IMR-90 (cell line): ENCODE measurements at regions not wholly inside any gene's neighbourhood (a gene's known extent, or its start where the extent isn't known, plus 50 kb on each side); places are given as distances from the start of the nearest gene placed in this dataset.

Experiments
- ATAC-seq: fragments of 200-7000 bp; cut with Tn5 transposase; 2 replicates; pipeline ENCODE4 v1.9.1; 2020; ENCODE audit warnings: low read depth, mild to moderate bottlenecking, moderate library complexity
- BruUV-seq: library from RNA; stranded (reverse); fragments of 400-500 nt; replicated peaks from 2 replicates; lab custom pipeline; 2021; lab: Mats Ljungman, UMichigan
- CTCF ChIA-PET: fragments of 300-600 bp; formaldehyde crosslinking; extraction: SDS; loops from one replicate; lab custom pipeline; 2021; ENCODE audit warnings: antibody characterized with exemption; lab: Yijun Ruan, JAX
- POLR2A ChIA-PET: fragments of 300-600 bp; sonication (Branson Sonifier 250); formaldehyde crosslinking; loops from one replicate; lab custom pipeline; 2022; ENCODE audit warnings: antibody characterized with exemption; ENCODE audit not compliant: unreplicated experiment; lab: Charles Lee
- DNase-seq: peaks from one replicate; pipeline ENCODE4 v3.0.0; 2013
- H2AFZ ChIP-seq: replicated peaks from 2 replicates; pipeline ENCODE3; 2013; ENCODE audit warnings: low read length, mild to moderate bottlenecking; ENCODE audit not compliant: poor library complexity
- H2AK5ac ChIP-seq: 2 replicates; pipeline ENCODE4 v1.6.1; 2013; ENCODE audit warnings: low read depth, low read length, inconsistent platforms
- H2AK9ac ChIP-seq: replicated peaks from 2 replicates; pipeline ENCODE3; 2013; ENCODE audit warnings: mild to moderate bottlenecking, low read depth, low read length, moderate library complexity; ENCODE audit not compliant: poor library complexity
- H2BK120ac ChIP-seq: 2 replicates; pipeline ENCODE4 v1.6.1; 2013; ENCODE audit warnings: low read depth, low read length, inconsistent platforms
- H2BK15ac ChIP-seq: 3 replicates; pipeline ENCODE4 v1.6.1; 2013; ENCODE audit warnings: low read depth, low read length, inconsistent platforms
- H2BK20ac ChIP-seq: 2 replicates; pipeline ENCODE4 v1.6.1; 2013; ENCODE audit warnings: low read depth, mild to moderate bottlenecking, inconsistent platforms, low read length, moderate library complexity
- H2BK5ac ChIP-seq: 2 replicates; pipeline ENCODE4 v1.6.1; 2013; ENCODE audit warnings: mild to moderate bottlenecking, low read depth, low read length, inconsistent platforms; ENCODE audit not compliant: poor library complexity, severe bottlenecking
- H3K14ac ChIP-seq: replicated peaks from 2 replicates; pipeline ENCODE4 v1.6.1; 2013; ENCODE audit warnings: low read depth, low read length, inconsistent platforms
- H3K18ac ChIP-seq: 2 replicates; pipeline ENCODE4 v1.6.1; 2013; ENCODE audit warnings: low read depth, low read length, control low read depth
- H3K23ac ChIP-seq: 2 replicates; pipeline ENCODE4 v1.6.1; 2013; ENCODE audit warnings: low read depth, low read length, inconsistent platforms
- H3K27ac ChIP-seq: 2 replicates; pipeline ENCODE4 v1.5.1; 2013; ENCODE audit warnings: mild to moderate bottlenecking, control low read depth, low read length; ENCODE audit not compliant: insufficient read depth
- H3K27me3 ChIP-seq: 2 replicates; pipeline ENCODE4 v1.6.1; 2013; ENCODE audit warnings: low read length; ENCODE audit not compliant: control insufficient read depth, insufficient read depth
- H3K36me3 ChIP-seq: 2 replicates; pipeline ENCODE4 v1.6.1; 2013; ENCODE audit warnings: low read length, mixed read lengths; ENCODE audit not compliant: control insufficient read depth, insufficient read depth
- H3K4ac ChIP-seq: 2 replicates; pipeline ENCODE4 v1.6.1; 2013; ENCODE audit warnings: low read depth, low read length, inconsistent platforms
- H3K4me1 ChIP-seq: 2 replicates; pipeline ENCODE4 v1.6.1; 2013; ENCODE audit warnings: low read length, mixed read lengths; ENCODE audit not compliant: control insufficient read depth, insufficient read depth
- H3K4me2 ChIP-seq: 2 replicates; pipeline ENCODE4 v1.6.1; 2013; ENCODE audit warnings: low read depth, mild to moderate bottlenecking, control low read depth, low read length, moderate library complexity
- H3K4me3 ChIP-seq: 2 replicates; pipeline ENCODE4 v1.5.1; 2013; ENCODE audit warnings: low read depth, mild to moderate bottlenecking, control low read depth, low read length, moderate library complexity; ENCODE audit not compliant: insufficient read depth
- H3K56ac ChIP-seq: 2 replicates; pipeline ENCODE4 v1.6.1; 2013; ENCODE audit warnings: low read length, inconsistent platforms; ENCODE audit not compliant: insufficient read depth; ENCODE audit errors: extremely low read depth
- H3K79me1 ChIP-seq, 2 experiments: 2 replicates each; pipeline ENCODE4 v1.6.1; 2013; ENCODE audit warnings: low read length in 2 of 2, inconsistent platforms in 1 of 2, low read depth in 1 of 2
- H3K9ac ChIP-seq: 2 replicates; pipeline ENCODE4 v1.6.1; 2013; ENCODE audit warnings: low read depth, low read length, control low read depth
- H3K9me1 ChIP-seq: 2 replicates; pipeline ENCODE4 v1.6.1; 2013; ENCODE audit warnings: low read length, inconsistent platforms; ENCODE audit not compliant: insufficient read depth
- H3K9me3 ChIP-seq: 2 replicates; pipeline ENCODE4 v1.6.1; 2013; ENCODE audit warnings: low read length; ENCODE audit not compliant: control insufficient read depth, insufficient read depth
- H4K20me1 ChIP-seq: 2 replicates; pipeline ENCODE4 v1.6.1; 2013; ENCODE audit warnings: low read length, inconsistent platforms; ENCODE audit not compliant: insufficient read depth
- H4K5ac ChIP-seq: 2 replicates; pipeline ENCODE4 v1.6.1; 2013; ENCODE audit warnings: mild to moderate bottlenecking, low read depth, low read length, control low read depth
- H4K8ac ChIP-seq, 2 experiments: 2 replicates each; pipeline ENCODE4 v1.6.1; 2013; ENCODE audit warnings: low read depth in 2 of 2, low read length in 2 of 2, control low read depth in 1 of 2, inconsistent platforms in 1 of 2
- H4K91ac ChIP-seq: 2 replicates; pipeline ENCODE4 v1.6.1; 2013; ENCODE audit warnings: low read depth, low read length, inconsistent platforms; ENCODE audit not compliant: insufficient read depth
- BHLHE40 ChIP-seq: fragments of 150-350 bp; IDR thresholded peaks from 2 replicates; pipeline ENCODE4 v1.6.1; 2016; ENCODE audit warnings: mild to moderate bottlenecking, low read depth, low read length
- CEBPB ChIP-seq: IDR thresholded peaks from 2 replicates; pipeline ENCODE4 v1.6.1; 2012; ENCODE audit warnings: low read depth, low read length, improper control_type of control experiment
- CHD1 ChIP-seq: IDR thresholded peaks from 2 replicates; pipeline ENCODE4 v1.6.1; 2012; ENCODE audit warnings: low read depth, low read length, improper control_type of control experiment
- FOS ChIP-seq: fragments of 150-350 bp; IDR thresholded peaks from 2 replicates; pipeline ENCODE4 v1.6.1; 2016; ENCODE audit warnings: low read depth, low read length
- MAFK ChIP-seq: IDR thresholded peaks from 2 replicates; pipeline ENCODE4 v1.6.1; 2012; ENCODE audit warnings: low read depth, low read length, improper control_type of control experiment
- MAZ ChIP-seq: IDR thresholded peaks from 2 replicates; pipeline ENCODE4 v1.6.1; 2012; ENCODE audit warnings: low read depth, mild to moderate bottlenecking, low read length, improper control_type of control experiment, moderate library complexity, borderline replicate concordance
- MXI1 ChIP-seq: IDR thresholded peaks from 2 replicates; pipeline ENCODE4 v1.6.1; 2012; ENCODE audit warnings: low read depth, mild to moderate bottlenecking, low read length, moderate library complexity, borderline replicate concordance
- NFE2L2 ChIP-seq: fragments of 150-350 bp; IDR thresholded peaks from 2 replicates; pipeline ENCODE4 v1.6.1; 2016; ENCODE audit warnings: low read depth, mild to moderate bottlenecking, low read length
- POLR2A ChIP-seq: IDR thresholded peaks from 2 replicates; pipeline ENCODE4 v1.6.1; 2012; ENCODE audit warnings: mild to moderate bottlenecking, low read depth, low read length
- RAD21 ChIP-seq: IDR thresholded peaks from 2 replicates; pipeline ENCODE4 v1.6.1; 2012; ENCODE audit warnings: low read length, improper control_type of control experiment
- RCOR1 ChIP-seq: IDR thresholded peaks from 2 replicates; pipeline ENCODE4 v1.6.1; 2012; ENCODE audit warnings: mild to moderate bottlenecking, low read length, improper control_type of control experiment; ENCODE audit not compliant: insufficient replicate concordance
- RFX5 ChIP-seq: IDR thresholded peaks from 2 replicates; pipeline ENCODE4 v1.8.0; 2012; ENCODE audit warnings: low read depth, mild to moderate bottlenecking, low read length, moderate library complexity
- SMC3 ChIP-seq: fragments of 150-350 bp; IDR thresholded peaks from 2 replicates; pipeline ENCODE4 v1.6.1; 2016; ENCODE audit warnings: low read depth, mild to moderate bottlenecking, antibody characterized with exemption, low read length, moderate library complexity
- WGBS, 2 experiments: methylation state at CpG; one replicate each; pipeline versions ENCODE4 v1.1.5 to v1.1.7; 2013; ENCODE audit warnings: missing lambda C conversion rate in 2 of 2; ENCODE audit not compliant: insufficient read length in 1 of 2; ENCODE audit errors: extremely low coverage in 2 of 2; 5-methylcytosine and 5-hydroxymethylcytosine counted together
- dilution Hi-C: fragments of 300-500 bp; cut with HindIII; formaldehyde crosslinking; loops from one replicate; pipeline ENCODE4 v1.14.3; 2018; ENCODE audit warnings: low sequenced_read_pairs; ENCODE audit not compliant: unreplicated experiment
- in situ Hi-C: fragments of 300-500 bp; cut with MboI; formaldehyde crosslinking; loops from 3 replicates; pipeline ENCODE4 v1.14.3; 2019; ENCODE audit warnings: low sequenced_read_pairs, inconsistent platforms, mixed read lengths
- intact Hi-C: fragments of 100-400 bp; cut with micrococcal nuclease; formaldehyde crosslinking; loops from 2 replicates; pipeline ENCODE4 v1.10.0; 2022
- TF ChIP-seq, protein P1 (sequence below): fragments of 150-350 bp; IDR thresholded peaks from 2 replicates; pipeline ENCODE4 v1.6.1; 2016; ENCODE audit warnings: low read depth, mild to moderate bottlenecking, low read length, moderate library complexity, borderline replicate concordance
- TF ChIP-seq, protein P2 (sequence below): fragments of 150-350 bp; IDR thresholded peaks from 2 replicates; pipeline ENCODE4 v1.6.1; 2017; ENCODE audit warnings: mild to moderate bottlenecking, antibody characterized with exemption, low read length, low read depth
- TF ChIP-seq, protein P3 (sequence below): conservative IDR thresholded peaks from 2 replicates; pipeline ENCODE4 v1.5.1; 2012; ENCODE audit warnings: mild to moderate bottlenecking, low read depth, low read length, improper control_type of control experiment

DNA sequence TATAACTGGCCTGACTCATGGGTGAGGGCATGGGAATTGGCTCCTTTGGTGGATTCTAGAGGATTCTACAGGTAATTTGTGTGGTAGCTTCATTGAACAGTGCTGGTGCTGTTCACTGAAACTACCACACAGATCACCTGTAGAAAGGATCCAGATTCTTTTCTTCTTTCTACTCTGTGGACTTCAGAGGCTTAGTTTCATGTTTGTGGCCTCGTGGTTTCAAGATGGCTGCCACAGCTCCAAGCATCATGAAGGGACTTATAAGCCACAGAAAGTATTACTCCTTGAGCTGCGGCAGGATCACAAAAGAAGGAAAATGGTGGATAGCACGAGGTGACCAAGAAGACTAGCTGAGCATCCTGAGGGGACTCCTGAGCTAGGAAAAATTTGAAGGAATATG lies 88.9 kb downstream of the ADCYAP1 start:
- Histone ChIP-seq H3K4ac (no peak overlapping the region), H3K9me1 (no peaks in the 10 kb centered on the region), H3K79me1 (no peaks in the 10 kb centered on the region), H3K4me1 (no peaks in the 10 kb centered on the region), H3K9ac (no peak overlapping the region), H3K36me3 (no peaks in the 10 kb centered on the region), H3K56ac (no peak overlapping the region), H2AK9ac (no peak overlapping the region), H2BK15ac (no peak overlapping the region), H2AFZ (no peak overlapping the region), H3K4me3 (no peak overlapping the region), H4K8ac (no peak overlapping the region), H4K20me1 (no peaks in the 10 kb centered on the region), H3K14ac (no peak overlapping the region), H4K5ac (no peak overlapping the region), H2AK5ac (no peak overlapping the region), H3K27ac (no peak overlapping the region), H2BK120ac (no peak overlapping the region), H3K4me2 (no peak overlapping the region), H2BK5ac (no peak overlapping the region), H4K91ac (no peak overlapping the region), H3K23ac (no peak overlapping the region), H3K9me3 (peaks cover 4% of the 10 kb centered on the region), H3K18ac (no peak overlapping the region), H2BK20ac (no peak overlapping the region), H3K27me3 (no peaks in the 10 kb centered on the region)
- intact Hi-C loops, result no loop called here
- dilution Hi-C loops, result no loop called here
- POLR2A ChIA-PET, result no interaction called here
- no peak for DNase-seq
- TF ChIP-seq POLR2A, result no peak
- TF ChIP-seq, protein P1, sequence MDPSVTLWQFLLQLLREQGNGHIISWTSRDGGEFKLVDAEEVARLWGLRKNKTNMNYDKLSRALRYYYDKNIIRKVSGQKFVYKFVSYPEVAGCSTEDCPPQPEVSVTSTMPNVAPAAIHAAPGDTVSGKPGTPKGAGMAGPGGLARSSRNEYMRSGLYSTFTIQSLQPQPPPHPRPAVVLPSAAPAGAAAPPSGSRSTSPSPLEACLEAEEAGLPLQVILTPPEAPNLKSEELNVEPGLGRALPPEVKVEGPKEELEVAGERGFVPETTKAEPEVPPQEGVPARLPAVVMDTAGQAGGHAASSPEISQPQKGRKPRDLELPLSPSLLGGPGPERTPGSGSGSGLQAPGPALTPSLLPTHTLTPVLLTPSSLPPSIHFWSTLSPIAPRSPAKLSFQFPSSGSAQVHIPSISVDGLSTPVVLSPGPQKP, result no peak
- TF ChIP-seq FOS, result no peak
- TF ChIP-seq CHD1, result no peak
- TF ChIP-seq NFE2L2, result no peak
- no peak for TF ChIP-seq RAD21
- TF ChIP-seq BHLHE40, result no peak
- TF ChIP-seq MAFK, result no peak
- TF ChIP-seq RCOR1, result no peak
- TF ChIP-seq, protein P2, sequence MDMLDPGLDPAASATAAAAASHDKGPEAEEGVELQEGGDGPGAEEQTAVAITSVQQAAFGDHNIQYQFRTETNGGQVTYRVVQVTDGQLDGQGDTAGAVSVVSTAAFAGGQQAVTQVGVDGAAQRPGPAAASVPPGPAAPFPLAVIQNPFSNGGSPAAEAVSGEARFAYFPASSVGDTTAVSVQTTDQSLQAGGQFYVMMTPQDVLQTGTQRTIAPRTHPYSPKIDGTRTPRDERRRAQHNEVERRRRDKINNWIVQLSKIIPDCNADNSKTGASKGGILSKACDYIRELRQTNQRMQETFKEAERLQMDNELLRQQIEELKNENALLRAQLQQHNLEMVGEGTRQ, result no peak
- TF ChIP-seq MAZ, result no peak
- TF ChIP-seq, protein P3, sequence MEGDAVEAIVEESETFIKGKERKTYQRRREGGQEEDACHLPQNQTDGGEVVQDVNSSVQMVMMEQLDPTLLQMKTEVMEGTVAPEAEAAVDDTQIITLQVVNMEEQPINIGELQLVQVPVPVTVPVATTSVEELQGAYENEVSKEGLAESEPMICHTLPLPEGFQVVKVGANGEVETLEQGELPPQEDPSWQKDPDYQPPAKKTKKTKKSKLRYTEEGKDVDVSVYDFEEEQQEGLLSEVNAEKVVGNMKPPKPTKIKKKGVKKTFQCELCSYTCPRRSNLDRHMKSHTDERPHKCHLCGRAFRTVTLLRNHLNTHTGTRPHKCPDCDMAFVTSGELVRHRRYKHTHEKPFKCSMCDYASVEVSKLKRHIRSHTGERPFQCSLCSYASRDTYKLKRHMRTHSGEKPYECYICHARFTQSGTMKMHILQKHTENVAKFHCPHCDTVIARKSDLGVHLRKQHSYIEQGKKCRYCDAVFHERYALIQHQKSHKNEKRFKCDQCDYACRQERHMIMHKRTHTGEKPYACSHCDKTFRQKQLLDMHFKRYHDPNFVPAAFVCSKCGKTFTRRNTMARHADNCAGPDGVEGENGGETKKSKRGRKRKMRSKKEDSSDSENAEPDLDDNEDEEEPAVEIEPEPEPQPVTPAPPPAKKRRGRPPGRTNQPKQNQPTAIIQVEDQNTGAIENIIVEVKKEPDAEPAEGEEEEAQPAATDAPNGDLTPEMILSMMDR, result no peak
- no peak for TF ChIP-seq MXI1
- TF ChIP-seq SMC3, result no peak
- TF ChIP-seq RFX5, result no peak
- no peak for TF ChIP-seq CEBPB
- in situ Hi-C loops, result no loop called here
- WGBS, 2 experiments, result no CpG with 5 or more reads among the region's 3 CpGs
- no TSS peak for BruUV-seq
- CTCF ChIA-PET, result no interaction called here
- ATAC-seq, result no peak
